LNCaP clone FGC (cell line): ENCODE measurements at regions not wholly inside any gene's neighbourhood (a gene's known extent, or its start where the extent isn't known, plus 50 kb on each side); places are given as distances from the start of the nearest gene placed in this dataset.
"Not testable (repeated sequence)": the region's sequence is repeated elsewhere in the genome, so short reads cannot be mapped to it uniquely, and the experiment has no call there.

ENCODE experiments used
- DNase-seq: peaks from one replicate; pipeline ENCODE4 v3.0.0-alpha.2; 2011; ENCODE audit warnings: low read depth
- H3K4me3 ChIP-seq: 2 replicates; pipeline ENCODE4 v1.5.1; 2011; ENCODE audit warnings: mild to moderate bottlenecking, low read depth, low read length, control low read depth
- TF ChIP-seq, protein P1 (sequence below): IDR thresholded peaks from 2 replicates; pipeline ENCODE4 v1.5.1; 2012; ENCODE audit warnings: mild to moderate bottlenecking; ENCODE audit not compliant: control insufficient read depth, insufficient read depth; ENCODE audit errors: extremely low read depth

DNA sequence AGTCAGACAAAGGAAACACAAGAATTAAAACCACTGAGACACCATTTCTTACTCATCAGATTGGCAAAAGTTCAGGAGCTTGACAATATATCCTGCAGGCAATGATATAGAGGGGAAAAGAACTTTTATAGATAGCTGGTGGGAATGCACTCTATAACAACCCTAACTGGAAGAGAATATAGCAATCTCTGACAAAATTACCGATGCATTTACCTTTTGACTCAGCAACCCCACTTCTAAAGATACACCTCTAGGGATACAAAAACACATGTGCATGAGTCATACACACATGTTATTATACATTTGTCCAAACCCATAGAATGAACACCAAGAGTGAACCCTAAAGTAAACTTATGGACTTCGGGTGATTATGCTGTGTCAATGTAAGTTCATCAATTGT is 79.4 kb upstream of the SRD5A2 start:
- TF ChIP-seq, protein P1, sequence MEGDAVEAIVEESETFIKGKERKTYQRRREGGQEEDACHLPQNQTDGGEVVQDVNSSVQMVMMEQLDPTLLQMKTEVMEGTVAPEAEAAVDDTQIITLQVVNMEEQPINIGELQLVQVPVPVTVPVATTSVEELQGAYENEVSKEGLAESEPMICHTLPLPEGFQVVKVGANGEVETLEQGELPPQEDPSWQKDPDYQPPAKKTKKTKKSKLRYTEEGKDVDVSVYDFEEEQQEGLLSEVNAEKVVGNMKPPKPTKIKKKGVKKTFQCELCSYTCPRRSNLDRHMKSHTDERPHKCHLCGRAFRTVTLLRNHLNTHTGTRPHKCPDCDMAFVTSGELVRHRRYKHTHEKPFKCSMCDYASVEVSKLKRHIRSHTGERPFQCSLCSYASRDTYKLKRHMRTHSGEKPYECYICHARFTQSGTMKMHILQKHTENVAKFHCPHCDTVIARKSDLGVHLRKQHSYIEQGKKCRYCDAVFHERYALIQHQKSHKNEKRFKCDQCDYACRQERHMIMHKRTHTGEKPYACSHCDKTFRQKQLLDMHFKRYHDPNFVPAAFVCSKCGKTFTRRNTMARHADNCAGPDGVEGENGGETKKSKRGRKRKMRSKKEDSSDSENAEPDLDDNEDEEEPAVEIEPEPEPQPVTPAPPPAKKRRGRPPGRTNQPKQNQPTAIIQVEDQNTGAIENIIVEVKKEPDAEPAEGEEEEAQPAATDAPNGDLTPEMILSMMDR: no peak
- H3K4me3 ChIP-seq: no peak overlapping the region
- no peak for DNase-seq

- no peak for DNase-seq
- TF ChIP-seq, protein P1: no peak
- H3K4me3 ChIP-seq: no peak overlapping the region
Measured at GRCh38 chr2:31654241-31654640, 73.5 kb upstream of the SRD5A2 start.

DNA sequence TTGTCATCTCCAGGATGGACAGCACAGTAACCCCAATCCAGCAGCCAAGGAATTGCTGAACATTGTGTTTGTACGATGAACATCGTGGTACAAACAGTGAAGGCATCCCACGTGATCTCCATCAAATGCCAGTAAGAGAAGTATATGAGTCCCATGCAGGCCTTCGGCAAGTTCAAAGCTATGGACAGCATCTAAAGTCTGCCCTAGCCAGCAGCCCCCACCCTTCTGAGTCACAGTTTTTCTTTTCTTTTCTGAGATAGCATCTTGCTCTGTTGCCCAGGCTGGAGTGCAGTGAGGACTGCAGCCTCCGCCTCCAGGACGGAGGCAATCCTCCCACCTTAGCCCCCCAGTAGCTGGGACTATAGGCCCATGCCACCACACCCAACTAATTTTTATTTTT is 71.0 kb upstream of the SRD5A2 start:
- TF ChIP-seq, protein P1: no peak
- no peak for DNase-seq
- no peak overlapping the region for H3K4me3 ChIP-seq

DNA sequence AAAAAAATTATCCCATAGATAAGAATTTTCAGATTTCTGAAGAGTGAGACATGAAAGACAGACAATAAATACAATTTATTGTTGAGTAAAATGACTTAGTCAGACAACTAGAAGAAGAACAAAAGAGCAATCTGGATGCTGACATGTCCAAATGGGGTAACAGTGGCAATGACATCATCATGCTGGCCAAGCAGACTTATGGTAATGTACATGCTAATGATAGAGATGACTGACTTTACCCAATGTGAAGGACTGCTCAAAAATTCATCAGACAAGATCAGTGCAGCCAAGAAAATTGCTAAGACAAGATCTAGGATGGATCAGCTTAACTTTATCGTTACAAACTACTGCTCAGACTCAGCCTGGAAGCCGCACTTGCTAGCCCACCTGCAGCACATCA is 70.5 kb upstream of the SRD5A2 start:
- no peak overlapping the region for H3K4me3 ChIP-seq
- TF ChIP-seq, protein P1: no peak
- DNase-seq: no peak

DNA sequence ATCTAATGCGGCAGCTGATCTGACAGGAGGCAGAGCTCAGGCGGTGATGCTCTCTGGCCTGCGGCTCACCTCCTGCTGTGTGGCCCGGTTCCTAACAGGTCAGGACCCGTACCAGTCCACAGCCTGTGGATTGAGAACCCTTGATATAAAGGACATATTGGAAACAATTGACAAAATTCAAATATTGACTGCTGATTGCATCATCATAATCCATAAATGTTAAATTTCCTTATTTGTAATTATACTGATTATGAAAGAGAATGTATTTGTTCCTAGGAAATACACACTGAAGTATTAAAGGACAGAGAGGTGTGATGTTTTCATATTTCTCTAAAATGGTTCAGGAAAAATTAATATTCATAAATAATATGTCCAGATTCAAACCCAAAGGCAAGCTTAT is 63.8 kb upstream of the SRD5A2 start:
- no peak for DNase-seq
- no peak overlapping the region for H3K4me3 ChIP-seq
- TF ChIP-seq, protein P1: no peak

DNA sequence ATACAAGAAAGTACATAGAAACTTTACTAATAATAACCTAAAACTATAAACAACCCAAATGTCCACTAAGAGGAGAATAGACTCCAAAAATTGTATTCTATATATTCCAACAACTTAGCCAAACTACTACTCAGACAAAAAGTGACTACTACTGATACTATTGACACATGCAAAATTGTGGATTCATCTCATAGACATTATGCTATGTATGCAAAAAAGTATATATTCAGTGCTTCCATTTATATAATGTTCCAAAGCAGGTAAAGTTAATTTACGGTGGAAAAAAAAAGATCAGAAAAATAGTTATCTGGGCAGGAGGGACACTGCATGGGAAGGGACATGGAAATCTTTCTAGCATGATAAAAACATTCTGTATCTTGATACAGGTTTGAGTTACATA is 62.0 kb upstream of the SRD5A2 start:
- no peak overlapping the region for H3K4me3 ChIP-seq
- TF ChIP-seq, protein P1: no peak
- DNase-seq: no peak

DNA sequence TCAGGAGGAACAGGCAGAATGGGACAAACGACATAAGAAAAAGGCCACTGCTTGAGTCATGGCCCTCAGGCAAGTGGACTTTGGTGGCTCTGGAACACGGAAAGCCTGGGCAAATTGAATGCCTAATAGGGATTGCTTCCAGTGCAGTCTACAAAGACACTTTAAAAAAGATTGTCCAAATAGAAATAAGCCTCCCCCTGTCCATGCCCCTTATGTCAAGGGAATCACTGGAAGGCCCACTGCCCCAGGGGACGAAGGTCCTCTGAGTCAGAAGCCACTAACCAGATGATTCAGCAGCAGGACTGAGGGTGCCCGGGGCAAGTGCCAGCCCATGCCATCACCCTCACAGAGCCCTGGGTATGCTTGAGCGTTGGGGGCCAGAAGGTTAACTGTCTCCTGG is 51.5 kb upstream of the SRD5A2 start:
- not testable (repeated sequence) for H3K4me3 ChIP-seq

More for the DNA sequence above, 51.5 kb upstream of the SRD5A2 start:
- DNase-seq: not testable (repeated sequence)
